ENCODE measurements at regions not wholly inside any gene's neighbourhood (a gene's known extent, or its start where the extent isn't known, plus 50 kb on each side); places are given as distances from the start of the nearest gene placed in this dataset.

GRCh38 chr7:126065766-126066165, 1136.1 kb upstream of the POT1 start:
- no peak for TF ChIP-seq CTCF (conservative IDR thresholded peaks at IDR 0.05 in 1 of 2, IDR thresholded peaks at IDR 0.05 in 1 of 2; ENCODE audit: low read depth in 1 of 2, low read length in 2 of 2)
- no peak for TF ChIP-seq EZH2 (IDR thresholded peaks at IDR 0.05; ENCODE audit: low read length, missing control alignments)

All from fibroblast of lung (primary cell).